HEK293T (cell line): ENCODE measurements at regions not wholly inside any gene's neighbourhood (a gene's known extent, or its start where the extent isn't known, plus 50 kb on each side); places are given as distances from the start of the nearest gene placed in this dataset.
"Not testable (repeated sequence)": the region's sequence is repeated elsewhere in the genome, so short reads cannot be mapped to it uniquely, and the experiment has no call there.

ENCODE experiments used
- CTCF ChIA-PET: fragments of 350-600 bp; formaldehyde crosslinking; extraction: SDS; loops from one replicate; lab custom pipeline; 2021; ENCODE audit warnings: antibody characterized with exemption, inconsistent platforms; lab: Yijun Ruan, JAX
- POLR2A ChIA-PET: fragments of 350-600 bp; formaldehyde crosslinking; extraction: SDS; loops from one replicate; lab custom pipeline; 2020; ENCODE audit warnings: antibody characterized with exemption, inconsistent platforms; lab: Yijun Ruan, JAX
- DNase-seq: peaks from one replicate; pipeline ENCODE4 v3.0.0; 2012; ENCODE audit warnings: mixed read lengths; ENCODE audit errors: extremely low spot score
- ARNT ChIP-seq: fragments of 450-650 bp; IDR thresholded peaks from 2 replicates; pipeline ENCODE4 v1.6.1; 2017; ENCODE audit warnings: mild to moderate bottlenecking
- BHLHE40 ChIP-seq: fragments of 450-650 bp; IDR thresholded peaks from 2 replicates; pipeline ENCODE4 v1.6.1; 2016; ENCODE audit warnings: mild to moderate bottlenecking, moderate library complexity, borderline replicate concordance
- CTBP1 ChIP-seq: fragments of 450-650 bp; IDR thresholded peaks from 2 replicates; pipeline ENCODE4 v1.6.1; 2016; ENCODE audit warnings: borderline replicate concordance
- ELF4 ChIP-seq: fragments of 450-650 bp; IDR thresholded peaks from 2 replicates; pipeline ENCODE4 v1.6.1; 2017; ENCODE audit warnings: antibody characterized with exemption
- FOXA1 ChIP-seq: fragments of 450-650 bp; IDR thresholded peaks from 2 replicates; pipeline ENCODE4 v1.6.1; 2016; ENCODE audit warnings: mild to moderate bottlenecking
- FOXK2 ChIP-seq: fragments of 450-650 bp; IDR thresholded peaks from 2 replicates; pipeline ENCODE4 v1.6.1; 2016; ENCODE audit warnings: mild to moderate bottlenecking
- FOXM1 ChIP-seq: fragments of 450-650 bp; IDR thresholded peaks from 2 replicates; pipeline ENCODE4 v1.6.1; 2017; ENCODE audit warnings: mild to moderate bottlenecking, borderline replicate concordance
- HDGF ChIP-seq: fragments of 450-650 bp; IDR thresholded peaks from 2 replicates; pipeline ENCODE4 v1.6.1; 2017; ENCODE audit warnings: antibody characterized with exemption, borderline replicate concordance
- L3MBTL2 ChIP-seq: fragments of 450-650 bp; conservative IDR thresholded peaks from 2 replicates; pipeline ENCODE4 v1.6.1; 2016; ENCODE audit warnings: mild to moderate bottlenecking
- LEF1 ChIP-seq: fragments of 450-650 bp; IDR thresholded peaks from 2 replicates; pipeline ENCODE4 v1.6.1; 2017; ENCODE audit warnings: mild to moderate bottlenecking, borderline replicate concordance
- NFRKB ChIP-seq: fragments of 450-650 bp; IDR thresholded peaks from 2 replicates; pipeline ENCODE4 v1.6.1; 2016; ENCODE audit warnings: mild to moderate bottlenecking, moderate library complexity
- SP1 ChIP-seq: fragments of 450-650 bp; IDR thresholded peaks from 2 replicates; pipeline ENCODE4 v1.6.1; 2017
- SUZ12 ChIP-seq: fragments of 450-650 bp; IDR thresholded peaks from 2 replicates; pipeline ENCODE4 v1.6.1; 2016; ENCODE audit warnings: mild to moderate bottlenecking
- TARDBP ChIP-seq: fragments of 450-650 bp; IDR thresholded peaks from 2 replicates; pipeline ENCODE4 v1.6.1; 2016
- ZNF384 ChIP-seq: fragments of 450-650 bp; IDR thresholded peaks from 2 replicates; pipeline ENCODE4 v1.6.1; 2016
- TF ChIP-seq, protein P1 (sequence below): fragments of 450-650 bp; IDR thresholded peaks from 2 replicates; pipeline ENCODE4 v1.6.1; 2016

DNA sequence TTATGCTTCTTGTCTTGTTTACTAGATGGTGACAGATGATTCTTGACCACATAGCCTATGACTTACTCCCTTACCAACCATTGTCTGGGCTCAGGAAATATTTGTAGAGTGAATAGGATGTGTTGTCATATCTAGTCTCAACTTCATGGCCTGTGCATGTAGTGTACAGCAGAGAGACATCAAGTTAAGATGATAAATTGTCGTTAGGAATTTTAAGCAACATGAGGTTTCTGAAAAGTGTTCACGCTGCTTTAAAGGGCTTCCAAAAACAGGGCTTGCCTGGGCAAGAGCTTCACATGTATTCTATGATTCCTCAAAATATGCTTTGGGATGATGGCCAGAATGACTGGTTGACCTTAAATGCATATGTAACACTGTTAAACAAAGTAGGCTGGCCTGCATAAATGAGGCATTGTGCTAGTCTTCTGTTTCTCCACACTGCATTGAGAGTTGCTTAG is 424.0 kb downstream of the RND3 start:
- TF ChIP-seq TARDBP, result no peak
- no peak for TF ChIP-seq SP1
- TF ChIP-seq NFRKB, result no peak
- TF ChIP-seq L3MBTL2, result no peak
- TF ChIP-seq FOXK2, result no peak
- no peak for TF ChIP-seq FOXA1
- TF ChIP-seq FOXM1, result no peak
- TF ChIP-seq HDGF, result no peak
- TF ChIP-seq SUZ12, result no peak
- TF ChIP-seq ZNF384, result no peak
- no peak for TF ChIP-seq BHLHE40
- TF ChIP-seq ELF4, result no peak
- no peak for TF ChIP-seq LEF1
- no peak for TF ChIP-seq CTBP1
- no peak for TF ChIP-seq ARNT
- TF ChIP-seq, protein P1, sequence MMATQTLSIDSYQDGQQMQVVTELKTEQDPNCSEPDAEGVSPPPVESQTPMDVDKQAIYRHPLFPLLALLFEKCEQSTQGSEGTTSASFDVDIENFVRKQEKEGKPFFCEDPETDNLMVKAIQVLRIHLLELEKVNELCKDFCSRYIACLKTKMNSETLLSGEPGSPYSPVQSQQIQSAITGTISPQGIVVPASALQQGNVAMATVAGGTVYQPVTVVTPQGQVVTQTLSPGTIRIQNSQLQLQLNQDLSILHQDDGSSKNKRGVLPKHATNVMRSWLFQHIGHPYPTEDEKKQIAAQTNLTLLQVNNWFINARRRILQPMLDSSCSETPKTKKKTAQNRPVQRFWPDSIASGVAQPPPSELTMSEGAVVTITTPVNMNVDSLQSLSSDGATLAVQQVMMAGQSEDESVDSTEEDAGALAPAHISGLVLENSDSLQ, result no peak
- ChIA-PET CTCF (no interaction called here), POLR2A (no interaction called here)
- no peak for DNase-seq

GRCh38 chr2:150062416-150062815 is 425.1 kb downstream of the RND3 start:
- CTCF ChIA-PET, result no interaction called here
- POLR2A ChIA-PET, result no interaction called here
- DNase-seq, result no peak
- no peak for TF ChIP-seq FOXA1
- TF ChIP-seq NFRKB, result no peak
- no peak for TF ChIP-seq TARDBP

DNA sequence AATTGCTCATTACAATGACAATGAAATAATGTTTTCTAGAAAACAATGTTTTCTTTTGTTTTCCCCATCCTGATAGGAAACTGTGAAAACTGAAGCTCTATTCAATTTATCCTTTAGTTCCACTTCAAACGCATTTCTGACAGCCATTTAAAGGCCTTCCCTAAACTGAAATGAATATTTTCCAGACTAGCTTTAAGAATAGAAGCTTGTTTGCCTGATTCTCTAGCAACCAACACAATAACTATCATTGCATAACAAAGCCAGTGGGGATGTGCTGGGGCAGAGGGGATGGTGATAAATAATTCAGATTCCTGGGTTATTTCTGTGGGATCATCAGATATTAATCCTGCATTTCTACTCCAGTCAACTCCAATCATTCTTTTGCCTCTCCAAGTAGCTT is 427.1 kb downstream of the RND3 start:
- ChIA-PET POLR2A (no interaction called here), CTCF (no interaction called here)
- TF ChIP-seq, protein P1, result no peak
- no peak for TF ChIP-seq HDGF
- TF ChIP-seq LEF1, result no peak
- TF ChIP-seq NFRKB, result no peak
- TF ChIP-seq BHLHE40, result no peak
- no peak for TF ChIP-seq FOXM1
- DNase-seq, result no peak

- CTCF ChIA-PET, POLR2A ChIA-PET: not testable (repeated sequence)
Measured at GRCh38 chr2:150059676-150060075, 427.8 kb downstream of the RND3 start.

DNA sequence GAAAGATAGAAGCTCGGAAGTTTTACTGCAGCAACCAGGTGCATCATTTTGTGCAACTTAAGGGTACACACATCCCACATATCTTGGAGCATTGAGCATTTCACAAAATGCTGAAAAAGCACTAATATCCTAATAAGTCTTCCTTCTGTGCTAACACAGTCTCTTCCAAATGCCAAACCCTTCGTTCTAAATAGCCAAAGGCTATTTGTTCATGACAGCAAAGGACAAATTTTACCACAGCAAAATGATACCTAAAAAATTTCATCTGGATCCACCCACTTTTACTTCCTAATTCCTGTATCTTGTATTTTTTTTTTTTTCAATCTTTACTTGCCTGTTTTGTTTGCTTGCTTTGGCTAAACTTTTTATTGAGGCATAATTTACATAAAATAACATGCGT is 435.0 kb downstream of the RND3 start:
- ChIA-PET POLR2A (no interaction called here), CTCF (no interaction called here)
- DNase-seq, result no peak
- TF ChIP-seq TARDBP (no peak), FOXK2 (no peak), FOXM1 (no peak), CTBP1 (no peak), NFRKB (no peak), SP1 (no peak), ZNF384 (no peak), L3MBTL2 (no peak), FOXA1 (no peak), ELF4 (no peak), HDGF (no peak), BHLHE40 (no peak), SUZ12 (no peak), ARNT (no peak)
- TF ChIP-seq, protein P1, result no peak

More at GRCh38 chr2:150059676-150060075, 427.8 kb downstream of the RND3 start:
- DNase-seq, result not testable (repeated sequence)

DNA sequence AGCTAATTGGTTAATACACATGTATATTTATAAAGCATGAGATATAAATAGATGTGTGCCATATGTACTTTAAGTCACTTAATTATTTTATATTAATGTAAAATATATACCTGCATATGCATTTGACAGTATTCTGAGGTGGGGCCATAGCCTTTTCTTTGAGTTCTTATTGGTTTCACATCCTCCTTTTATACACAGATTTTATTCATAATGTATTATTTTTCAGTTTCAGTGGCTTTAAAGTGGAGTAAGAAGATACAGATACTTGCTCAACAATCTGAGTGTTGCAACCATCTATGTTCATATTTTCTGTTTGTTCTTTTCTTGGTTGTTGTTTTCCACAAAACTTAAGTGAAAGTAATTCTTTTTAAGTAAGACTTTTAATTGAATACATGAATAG is 436.5 kb downstream of the RND3 start:
- TF ChIP-seq ARNT (no peak), TARDBP (no peak), HDGF (no peak), LEF1 (no peak)
- ChIA-PET POLR2A (no interaction called here), CTCF (no interaction called here)
- DNase-seq, result no peak

DNA sequence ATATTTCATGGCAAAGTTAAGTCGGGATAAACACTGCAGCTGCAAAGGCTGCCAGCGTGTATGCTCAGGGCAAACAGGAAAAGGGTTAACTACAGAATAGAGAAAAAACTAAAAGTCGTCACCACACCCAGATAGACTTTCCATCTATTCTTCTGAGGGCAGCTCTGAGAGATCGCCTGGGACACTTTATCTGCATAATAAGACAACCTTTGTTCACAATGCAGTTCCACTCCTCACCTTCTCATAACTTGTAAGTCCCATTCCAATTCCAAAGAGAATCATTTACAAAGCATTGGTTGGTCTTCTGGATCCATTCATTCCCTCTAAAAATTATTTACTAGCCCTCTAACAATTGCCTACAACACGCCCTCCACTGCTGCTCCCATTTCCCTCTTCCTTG is 437.4 kb downstream of the RND3 start:
- CTCF ChIA-PET, result no interaction called here
- POLR2A ChIA-PET, result no interaction called here
- DNase-seq, result no peak
- TF ChIP-seq FOXA1, result no peak
- no peak for TF ChIP-seq BHLHE40
- TF ChIP-seq SUZ12, result no peak
- TF ChIP-seq FOXM1, result no peak
- no peak for TF ChIP-seq ZNF384
- TF ChIP-seq L3MBTL2, result no peak
- no peak for TF ChIP-seq TARDBP
- TF ChIP-seq SP1, result no peak
- TF ChIP-seq HDGF, result no peak
- TF ChIP-seq, protein P1, result no peak
- no peak for TF ChIP-seq FOXK2
- TF ChIP-seq ARNT, result no peak
- no peak for TF ChIP-seq NFRKB
- TF ChIP-seq ELF4, result no peak
- no peak for TF ChIP-seq CTBP1
- no peak for TF ChIP-seq LEF1
